DND-41 (cell line): ENCODE measurements at regions not wholly inside any gene's neighbourhood (a gene's known extent, or its start where the extent isn't known, plus 50 kb on each side); places are given as distances from the start of the nearest gene placed in this dataset.
"Not testable (repeated sequence)": the region's sequence is repeated elsewhere in the genome, so short reads cannot be mapped to it uniquely, and the experiment has no call there.

Source experiments
- CTCF ChIP-seq: IDR thresholded peaks from 2 replicates; pipeline ENCODE4 v1.5.1; 2012; ENCODE audit warnings: borderline replicate concordance, low read length, moderate library complexity, mild to moderate bottlenecking; ENCODE audit not compliant: poor library complexity, severe bottlenecking; ENCODE audit errors: extremely low read depth
- EZH2 ChIP-seq: IDR thresholded peaks from 3 replicates; pipeline ENCODE4 v1.6.1; 2012; ENCODE audit warnings: borderline replicate concordance, low read depth, mild to moderate bottlenecking, moderate library complexity, low read length, inconsistent platforms; ENCODE audit not compliant: severe bottlenecking

GRCh38 chr12:131312382-131312781, 358.7 kb downstream of the ADGRD1 start:
- not testable (repeated sequence) for TF ChIP-seq CTCF, EZH2
